22Rv1 (cell line): ENCODE measurements at regions not wholly inside any gene's neighbourhood (a gene's known extent, or its start where the extent isn't known, plus 50 kb on each side); places are given as distances from the start of the nearest gene placed in this dataset.

Experiments used
- H3K27ac ChIP-seq: fragments of 450-650 bp; 2 replicates; pipeline ENCODE4 v1.5.1; 2017
- ZFX ChIP-seq: fragments of 450-650 bp; IDR thresholded peaks from 2 replicates; pipeline ENCODE4 v1.6.1; 2017; ENCODE audit warnings: antibody characterized with exemption, borderline replicate concordance
- TF ChIP-seq, protein P1 (sequence below): fragments of 450-650 bp; IDR thresholded peaks from 2 replicates; pipeline ENCODE4 v1.5.1; 2017; ENCODE audit warnings: mild to moderate bottlenecking

- H3K27ac ChIP-seq, result no peak overlapping the region
These were observed 866.2 kb upstream of the DDX18 start for GRCh38 chr2:116948258-116948657.

GRCh38 chr2:116949249-116949648 lies 865.2 kb upstream of the DDX18 start:
- TF ChIP-seq, protein P1, sequence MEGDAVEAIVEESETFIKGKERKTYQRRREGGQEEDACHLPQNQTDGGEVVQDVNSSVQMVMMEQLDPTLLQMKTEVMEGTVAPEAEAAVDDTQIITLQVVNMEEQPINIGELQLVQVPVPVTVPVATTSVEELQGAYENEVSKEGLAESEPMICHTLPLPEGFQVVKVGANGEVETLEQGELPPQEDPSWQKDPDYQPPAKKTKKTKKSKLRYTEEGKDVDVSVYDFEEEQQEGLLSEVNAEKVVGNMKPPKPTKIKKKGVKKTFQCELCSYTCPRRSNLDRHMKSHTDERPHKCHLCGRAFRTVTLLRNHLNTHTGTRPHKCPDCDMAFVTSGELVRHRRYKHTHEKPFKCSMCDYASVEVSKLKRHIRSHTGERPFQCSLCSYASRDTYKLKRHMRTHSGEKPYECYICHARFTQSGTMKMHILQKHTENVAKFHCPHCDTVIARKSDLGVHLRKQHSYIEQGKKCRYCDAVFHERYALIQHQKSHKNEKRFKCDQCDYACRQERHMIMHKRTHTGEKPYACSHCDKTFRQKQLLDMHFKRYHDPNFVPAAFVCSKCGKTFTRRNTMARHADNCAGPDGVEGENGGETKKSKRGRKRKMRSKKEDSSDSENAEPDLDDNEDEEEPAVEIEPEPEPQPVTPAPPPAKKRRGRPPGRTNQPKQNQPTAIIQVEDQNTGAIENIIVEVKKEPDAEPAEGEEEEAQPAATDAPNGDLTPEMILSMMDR, result no peak
- TF ChIP-seq ZFX, result no peak
- no peak overlapping the region for H3K27ac ChIP-seq

More at GRCh38 chr2:116948258-116948657, 866.2 kb upstream of the DDX18 start:
- TF ChIP-seq, protein P1, result no peak
- no peak for TF ChIP-seq ZFX

- TF ChIP-seq, protein P1, result peak; percentile 44
- TF ChIP-seq ZFX, result no peak
- H3K27ac ChIP-seq, result no peak overlapping the region
These were observed 862.2 kb upstream of the DDX18 start for GRCh38 chr2:116952254-116952653.

GRCh38 chr2:116955646-116956045 lies 858.8 kb upstream of the DDX18 start:
- H3K27ac ChIP-seq, result no peak overlapping the region
- TF ChIP-seq, protein P1, result no peak
- no peak for TF ChIP-seq ZFX

- TF ChIP-seq ZFX, result no peak
- TF ChIP-seq, protein P1, result no peak
- H3K27ac ChIP-seq, result no peak overlapping the region
These were observed 838.9 kb upstream of the DDX18 start for GRCh38 chr2:116975608-116976007.

DNA sequence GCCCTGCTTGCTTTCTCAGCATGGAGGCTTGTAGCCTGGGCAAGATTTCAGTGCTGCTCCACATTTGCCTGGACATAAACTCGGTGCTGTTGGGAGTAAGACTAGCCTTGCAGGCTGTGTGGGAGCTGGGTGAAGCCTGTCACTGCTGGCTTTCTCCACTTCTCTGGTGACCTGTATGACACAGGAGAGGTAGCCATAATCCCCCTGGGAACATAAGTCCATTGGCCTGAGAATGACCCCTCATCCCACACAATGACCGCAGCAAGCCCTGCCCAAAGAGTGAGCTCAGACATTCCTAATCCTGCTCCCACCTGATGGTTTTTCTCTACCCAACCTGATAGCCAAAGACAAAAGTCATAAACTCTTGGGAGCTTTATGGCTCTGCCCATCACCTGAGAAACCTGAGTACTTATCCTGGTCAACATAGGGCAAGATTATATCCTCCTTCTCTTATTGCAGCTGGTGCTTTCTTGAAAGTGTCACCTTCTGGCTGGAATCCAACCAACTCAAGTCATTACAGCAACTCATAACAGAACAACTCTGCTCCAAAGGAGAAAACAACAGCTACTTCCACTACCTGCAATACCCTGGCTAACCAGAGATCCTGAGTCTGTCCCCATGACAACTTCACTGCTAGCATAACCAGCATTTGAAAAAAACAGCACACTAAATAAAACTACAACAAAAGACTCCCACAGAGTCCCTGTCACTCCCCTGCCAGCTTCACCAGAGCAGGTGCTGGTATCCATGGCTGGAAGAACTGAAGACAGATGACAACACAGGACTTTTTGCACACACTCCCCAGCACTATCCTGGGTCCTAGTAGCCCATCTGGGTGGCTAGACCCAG lies 834.4 kb upstream of the DDX18 start:
- no peak for TF ChIP-seq ZFX
- TF ChIP-seq, protein P1, result no peak
- no peak overlapping the region for H3K27ac ChIP-seq

GRCh38 chr2:116987447-116987846 lies 827.0 kb upstream of the DDX18 start:
- H3K27ac ChIP-seq, result no peak overlapping the region
- TF ChIP-seq, protein P1, result no peak
- no peak for TF ChIP-seq ZFX
